ENCODE measurements at regions not wholly inside any gene's neighbourhood (a gene's known extent, or its start where the extent isn't known, plus 50 kb on each side); places are given as distances from the start of the nearest gene placed in this dataset.

DNA sequence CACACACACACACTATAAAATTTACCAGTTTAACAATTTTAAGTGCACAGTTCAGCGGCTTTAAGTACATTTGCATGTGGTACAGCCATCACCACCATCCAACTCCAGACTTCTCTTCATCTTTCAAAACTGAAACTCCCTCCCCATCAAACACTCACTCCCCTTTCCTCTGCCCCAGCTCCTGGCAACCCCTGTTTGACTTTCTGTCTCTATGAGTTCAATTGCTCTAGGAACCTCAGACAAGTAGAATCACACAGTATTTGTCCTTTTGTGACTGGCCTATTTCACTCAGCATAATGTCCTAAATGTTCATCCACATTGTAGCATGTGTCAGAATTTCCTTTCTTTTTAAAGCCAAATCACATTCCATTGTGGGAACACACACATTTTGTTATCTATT, 302.8 kb upstream of the FOXQ1 start:
- Histone ChIP-seq H3K36me3 (ENCODE audit: low read depth) (no peaks in the 10 kb centered on the region), H3K27ac (no peak overlapping the region), H3K9me2 (ENCODE audit: insufficient read depth) (no peaks in the 10 kb centered on the region), H3K4me3 (no peak overlapping the region), H3F3A (ENCODE audit: insufficient read depth) (no peaks in the 10 kb centered on the region), H3K79me2 (ENCODE audit: insufficient read depth) (no peaks in the 10 kb centered on the region), H4K20me1 (ENCODE audit: insufficient read depth) (no peaks in the 10 kb centered on the region), H2AFZ (no peak overlapping the region), H3K9me3 (ENCODE audit: low read depth) (no peaks in the 10 kb centered on the region), H3K4me1 (ENCODE audit: insufficient read depth) (no peaks in the 10 kb centered on the region), H3K9ac (no peak overlapping the region), H3K4me2 (ENCODE audit: unreplicated experiment) (no peak overlapping the region), H3K27me3 (replicated peaks; ENCODE audit: insufficient read depth) (peaks cover 34% of the 10 kb centered on the region)
- in situ Hi-C loops (cut with MboI): no loop called here
- TF ChIP-seq EZH2phosphoT487 (IDR thresholded peaks at IDR 0.05; ENCODE audit: insufficient read depth, low read depth) (no peak), EZH2 (IDR thresholded peaks at IDR 0.05; ENCODE audit: insufficient read depth, poor library complexity, severe bottlenecking) (no peak)
- 58% methylated on average over 1 of the region's 1 CpG; no CpG with 5 or more reads in 1 of the 2 experiments for WGBS, 2 experiments (ENCODE audit: low coverage in 1 of 2, low lambda C conversion rate in 2 of 2, missing lambda C conversion rate in 2 of 2)
- no peak for DNase-seq

DNA sequence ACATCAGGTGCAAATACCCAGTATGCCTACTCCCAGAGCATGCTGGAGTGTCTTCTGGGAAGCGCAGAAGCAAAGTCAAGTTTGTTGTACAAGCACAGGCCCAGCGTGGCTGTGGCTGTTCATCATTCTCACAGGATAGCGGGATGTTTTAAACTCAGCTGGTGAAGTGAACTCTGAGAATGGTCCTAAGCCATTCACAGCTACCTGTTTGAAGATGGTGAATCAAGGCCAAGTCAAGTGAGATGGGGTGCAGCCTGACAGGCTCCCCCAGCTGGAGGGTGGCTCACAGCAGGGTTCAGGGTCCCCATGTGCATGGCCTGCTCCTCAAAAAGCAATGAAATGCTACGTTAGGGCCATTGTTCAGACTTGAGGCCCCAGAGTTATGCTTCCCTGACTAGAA, 304.7 kb upstream of the FOXQ1 start:
- Histone ChIP-seq H3K4me2 (ENCODE audit: unreplicated experiment) (no peak overlapping the region), H3K9ac (no peak overlapping the region), H3K27ac (no peak overlapping the region), H3K79me2 (ENCODE audit: insufficient read depth) (no peaks in the 10 kb centered on the region), H3K27me3 (replicated peaks; ENCODE audit: insufficient read depth) (peaks cover 35% of the 10 kb centered on the region), H4K20me1 (ENCODE audit: insufficient read depth) (no peaks in the 10 kb centered on the region), H3K36me3 (ENCODE audit: low read depth) (no peaks in the 10 kb centered on the region), H3K9me3 (ENCODE audit: low read depth) (no peaks in the 10 kb centered on the region), H2AFZ (no peak overlapping the region), H3K4me1 (ENCODE audit: insufficient read depth) (no peaks in the 10 kb centered on the region), H3K4me3 (no peak overlapping the region), H3F3A (ENCODE audit: insufficient read depth) (no peaks in the 10 kb centered on the region), H3K9me2 (ENCODE audit: insufficient read depth) (no peaks in the 10 kb centered on the region)
- in situ Hi-C loops (cut with MboI): no loop called here
- 62 to 68% methylated on average over 4 of the region's 4 CpGs for WGBS, 2 experiments (ENCODE audit: low coverage in 1 of 2, low lambda C conversion rate in 2 of 2, missing lambda C conversion rate in 2 of 2)
- TF ChIP-seq EZH2phosphoT487 (IDR thresholded peaks at IDR 0.05; ENCODE audit: insufficient read depth, low read depth) (no peak), EZH2 (IDR thresholded peaks at IDR 0.05; ENCODE audit: insufficient read depth, poor library complexity, severe bottlenecking) (no peak)
- DNase-seq: no peak

DNA sequence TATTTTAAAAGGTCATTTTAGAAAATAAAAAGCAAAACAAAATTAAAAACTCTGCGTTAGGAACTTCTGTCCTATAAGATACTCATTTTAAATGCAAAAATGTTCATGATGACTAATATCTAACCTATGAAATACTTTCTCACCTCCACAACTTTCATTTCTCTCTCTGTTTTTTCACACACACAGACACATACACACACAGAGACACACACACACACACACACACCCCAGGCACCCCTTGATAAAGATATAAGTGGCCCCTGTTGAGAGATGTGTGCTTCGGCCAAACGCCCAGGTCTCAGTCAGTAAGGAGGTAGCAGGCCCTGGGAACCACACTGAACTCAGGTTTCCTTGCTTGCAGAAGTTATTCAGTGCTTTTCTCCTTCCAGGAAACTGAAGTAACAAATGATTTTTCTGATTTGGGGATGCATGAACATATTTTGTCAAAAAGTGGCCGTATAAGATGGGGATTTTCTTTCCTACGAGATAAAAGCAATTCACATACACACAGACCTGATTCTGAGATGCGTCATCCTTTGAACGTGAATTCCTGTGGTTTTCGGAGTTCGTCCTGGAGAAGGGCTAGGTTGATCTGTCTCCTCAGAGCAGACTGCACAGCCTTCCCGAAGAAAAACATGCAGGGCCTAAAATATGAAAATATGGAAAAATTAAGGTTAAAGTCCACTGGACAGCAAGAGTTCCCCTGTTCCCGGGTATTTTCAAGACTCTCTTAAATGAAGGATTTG, 306.8 kb upstream of the FOXQ1 start:
- H3K4me3 ChIP-seq: no peak overlapping the region
- no peak overlapping the region for H3K9ac ChIP-seq
- no peaks in the 10 kb centered on the region for H3K79me2 ChIP-seq (ENCODE audit: insufficient read depth)
- H2AFZ ChIP-seq: no peak overlapping the region
- no peaks in the 10 kb centered on the region for H3F3A ChIP-seq (ENCODE audit: insufficient read depth)
- WGBS, 2 experiments (ENCODE audit: low coverage in 1 of 2, low lambda C conversion rate in 2 of 2, missing lambda C conversion rate in 2 of 2): 87 to 89% methylated on average over 11 of the region's 11 CpGs
- H3K4me1 ChIP-seq (ENCODE audit: insufficient read depth): no peaks in the 10 kb centered on the region
- no peaks in the 10 kb centered on the region for H3K36me3 ChIP-seq (ENCODE audit: low read depth)
- no peaks in the 10 kb centered on the region for H3K9me3 ChIP-seq (ENCODE audit: low read depth)
- H4K20me1 ChIP-seq (ENCODE audit: insufficient read depth): no peaks in the 10 kb centered on the region
- no peak overlapping the region for H3K27ac ChIP-seq
- H3K9me2 ChIP-seq (ENCODE audit: insufficient read depth): no peaks in the 10 kb centered on the region
- peaks cover 42% of the 10 kb centered on the region for H3K27me3 ChIP-seq (replicated peaks; ENCODE audit: insufficient read depth)
- no peak for DNase-seq
- no peak for TF ChIP-seq EZH2 (IDR thresholded peaks at IDR 0.05; ENCODE audit: insufficient read depth, poor library complexity, severe bottlenecking)
- no peak for TF ChIP-seq EZH2phosphoT487 (IDR thresholded peaks at IDR 0.05; ENCODE audit: insufficient read depth, low read depth)
- in situ Hi-C loops (cut with MboI): no loop called here
- H3K4me2 ChIP-seq (ENCODE audit: unreplicated experiment): no peak overlapping the region

GRCh38 chr6:1003394-1004160, 308.3 kb upstream of the FOXQ1 start:
- H3K27me3 ChIP-seq (replicated peaks; ENCODE audit: insufficient read depth): peaks cover 44% of the 10 kb centered on the region
- H3K27ac ChIP-seq: no peak overlapping the region
- 88 to 92% methylated on average over 21 to 37 of the region's 37 CpGs for WGBS, 2 experiments (ENCODE audit: low coverage in 1 of 2, low lambda C conversion rate in 2 of 2, missing lambda C conversion rate in 2 of 2)
- no peak overlapping the region for H3K9ac ChIP-seq
- no peaks in the 10 kb centered on the region for H3K79me2 ChIP-seq (ENCODE audit: insufficient read depth)
- in situ Hi-C loops (cut with MboI): no loop called here
- no peak overlapping the region for H2AFZ ChIP-seq
- H3K36me3 ChIP-seq (ENCODE audit: low read depth): no peaks in the 10 kb centered on the region
- no peaks in the 10 kb centered on the region for H3K9me3 ChIP-seq (ENCODE audit: low read depth)
- H3K4me2 ChIP-seq (ENCODE audit: unreplicated experiment): no peak overlapping the region
- H3F3A ChIP-seq (ENCODE audit: insufficient read depth): no peaks in the 10 kb centered on the region
- no peaks in the 10 kb centered on the region for H3K9me2 ChIP-seq (ENCODE audit: insufficient read depth)
- TF ChIP-seq EZH2 (IDR thresholded peaks at IDR 0.05; ENCODE audit: insufficient read depth, poor library complexity, severe bottlenecking) (no peak), EZH2phosphoT487 (IDR thresholded peaks at IDR 0.05; ENCODE audit: insufficient read depth, low read depth) (no peak)
- no peak for DNase-seq
- no peaks in the 10 kb centered on the region for H4K20me1 ChIP-seq (ENCODE audit: insufficient read depth)
- no peak overlapping the region for H3K4me3 ChIP-seq
- no peaks in the 10 kb centered on the region for H3K4me1 ChIP-seq (ENCODE audit: insufficient read depth)

Data from GM23248 (cell line).